Progenitor cell of endocrine pancreas (in vitro differentiated cells): ENCODE measurements at regions not wholly inside any gene's neighbourhood (a gene's known extent, or its start where the extent isn't known, plus 50 kb on each side); places are given as distances from the start of the nearest gene placed in this dataset.

ENCODE experiments used
- DNase-seq: peaks from one replicate; pipeline ENCODE4 v3.0.0; 2021; ENCODE audit warnings: low spot score; ENCODE audit not compliant: unreplicated experiment
- H3K27ac Mint-ChIP-seq: 2 replicates; pipeline ENCODE4 v1.8.0; 2021; ENCODE audit warnings: mild to moderate bottlenecking, moderate library complexity, mixed read lengths
- H3K27me3 Mint-ChIP-seq: 2 replicates; pipeline ENCODE4 v1.8.0; 2021; ENCODE audit warnings: mixed read lengths
- H3K36me3 Mint-ChIP-seq: 2 replicates; pipeline ENCODE4 v1.8.0; 2022; ENCODE audit warnings: mixed read lengths; ENCODE audit not compliant: insufficient read depth
- H3K4me1 Mint-ChIP-seq: 2 replicates; pipeline ENCODE4 v1.8.0; 2021; ENCODE audit warnings: low read depth, mixed read lengths
- H3K4me3 Mint-ChIP-seq: 2 replicates; pipeline ENCODE4 v1.8.0; 2021; ENCODE audit warnings: low read depth, mild to moderate bottlenecking, moderate library complexity, mixed read lengths
- H3K9me3 Mint-ChIP-seq: 2 replicates; pipeline ENCODE4 v1.8.0; 2021; ENCODE audit warnings: low read depth, mixed read lengths
- CTCF ChIP-seq: fragments of 200-600 bp; sonication (generic); IDR thresholded peaks from one replicate; pipeline ENCODE4 v1.5.0; 2021; ENCODE audit warnings: antibody characterized with exemption, mild to moderate bottlenecking; ENCODE audit not compliant: unreplicated experiment

GRCh38 chr6:148211777-148212324 lies 130.8 kb upstream of the SASH1 start:
- Mint-ChIP-seq H3K4me1 (no peaks in the 10 kb centered on the region), H3K9me3 (no peaks in the 10 kb centered on the region), H3K27me3 (peaks cover 7% of the 10 kb centered on the region), H3K36me3 (no peaks in the 10 kb centered on the region), H3K27ac (peak overlapping the region; percentile 17), H3K4me3 (no peak overlapping the region)
- no peak for DNase-seq
- TF ChIP-seq CTCF, result no peak

GRCh38 chr6:148212366-148212765 lies 130.3 kb upstream of the SASH1 start:
- Mint-ChIP-seq H3K4me3 (no peak overlapping the region), H3K27ac (no peak overlapping the region), H3K27me3 (peaks cover 7% of the 10 kb centered on the region), H3K9me3 (no peaks in the 10 kb centered on the region), H3K4me1 (no peaks in the 10 kb centered on the region), H3K36me3 (no peaks in the 10 kb centered on the region)
- TF ChIP-seq CTCF, result no peak
- DNase-seq, result no peak

- Mint-ChIP-seq H3K36me3 (no peaks in the 10 kb centered on the region), H3K9me3 (no peaks in the 10 kb centered on the region), H3K27ac (no peak overlapping the region), H3K27me3 (peaks cover 7% of the 10 kb centered on the region), H3K4me3 (no peak overlapping the region), H3K4me1 (peaks cover under 1% of the 10 kb centered on the region)
- DNase-seq, result no peak
- TF ChIP-seq CTCF, result no peak
These were observed 129.3 kb upstream of the SASH1 start for GRCh38 chr6:148213366-148213765.

- Mint-ChIP-seq H3K36me3 (no peaks in the 10 kb centered on the region), H3K27ac (no peak overlapping the region), H3K27me3 (peaks cover 11% of the 10 kb centered on the region), H3K4me1 (peaks cover 2% of the 10 kb centered on the region), H3K4me3 (no peak overlapping the region), H3K9me3 (no peaks in the 10 kb centered on the region)
- DNase-seq, result no peak
- TF ChIP-seq CTCF, result no peak
These were observed 128.0 kb upstream of the SASH1 start for GRCh38 chr6:148214667-148215066.

- Mint-ChIP-seq H3K9me3 (no peaks in the 10 kb centered on the region), H3K36me3 (no peaks in the 10 kb centered on the region), H3K4me1 (peaks cover 12% of the 10 kb centered on the region), H3K4me3 (no peak overlapping the region), H3K27me3 (peaks cover 20% of the 10 kb centered on the region), H3K27ac (no peak overlapping the region)
- no peak for TF ChIP-seq CTCF
- no peak for DNase-seq
These were observed 125.6 kb upstream of the SASH1 start for GRCh38 chr6:148217051-148217450.
